ENCODE measurements at regions not wholly inside any gene's neighbourhood (a gene's known extent, or its start where the extent isn't known, plus 50 kb on each side); places are given as distances from the start of the nearest gene placed in this dataset.

- no peaks in the 10 kb centered on the region for H3K27me3 ChIP-seq (replicated peaks; ENCODE audit: insufficient read depth, low read depth, low read length, poor library complexity)
- H3K4me3 ChIP-seq (ENCODE audit: low read depth, low read length, poor library complexity, severe bottlenecking): no peak overlapping the region
- H3K4me1 ChIP-seq (ENCODE audit: insufficient read depth, low read length, poor library complexity, severe bottlenecking): no peaks in the 10 kb centered on the region
- POLR2A ChIA-PET (ENCODE audit: low non-redundant PET): no interaction called here
- CTCF ChIA-PET: no interaction called here
- intact Hi-C loops (cut with micrococcal nuclease; ENCODE audit: unreplicated experiment): no loop called here
- no TSS peak for BruUV-seq (replicated peaks)
- no peak for TF ChIP-seq CTCF (conservative IDR thresholded peaks at IDR 0.05; ENCODE audit: low read depth, low read length)
- no peak for DNase-seq (ENCODE audit: low spot score)
- no peaks in the 10 kb centered on the region for H3K36me3 ChIP-seq (ENCODE audit: insufficient read depth, low read length, poor library complexity, severe bottlenecking)
- no peaks in the 10 kb centered on the region for H3K9me3 ChIP-seq (ENCODE audit: low read depth, low read length, poor library complexity, severe bottlenecking)
- no peak overlapping the region for H3K27ac ChIP-seq (ENCODE audit: low read depth, low read length, poor library complexity, severe bottlenecking)
These were observed 183.1 kb downstream of the TMEM121 start for GRCh38 chr14:105709281-105710118.

DNA sequence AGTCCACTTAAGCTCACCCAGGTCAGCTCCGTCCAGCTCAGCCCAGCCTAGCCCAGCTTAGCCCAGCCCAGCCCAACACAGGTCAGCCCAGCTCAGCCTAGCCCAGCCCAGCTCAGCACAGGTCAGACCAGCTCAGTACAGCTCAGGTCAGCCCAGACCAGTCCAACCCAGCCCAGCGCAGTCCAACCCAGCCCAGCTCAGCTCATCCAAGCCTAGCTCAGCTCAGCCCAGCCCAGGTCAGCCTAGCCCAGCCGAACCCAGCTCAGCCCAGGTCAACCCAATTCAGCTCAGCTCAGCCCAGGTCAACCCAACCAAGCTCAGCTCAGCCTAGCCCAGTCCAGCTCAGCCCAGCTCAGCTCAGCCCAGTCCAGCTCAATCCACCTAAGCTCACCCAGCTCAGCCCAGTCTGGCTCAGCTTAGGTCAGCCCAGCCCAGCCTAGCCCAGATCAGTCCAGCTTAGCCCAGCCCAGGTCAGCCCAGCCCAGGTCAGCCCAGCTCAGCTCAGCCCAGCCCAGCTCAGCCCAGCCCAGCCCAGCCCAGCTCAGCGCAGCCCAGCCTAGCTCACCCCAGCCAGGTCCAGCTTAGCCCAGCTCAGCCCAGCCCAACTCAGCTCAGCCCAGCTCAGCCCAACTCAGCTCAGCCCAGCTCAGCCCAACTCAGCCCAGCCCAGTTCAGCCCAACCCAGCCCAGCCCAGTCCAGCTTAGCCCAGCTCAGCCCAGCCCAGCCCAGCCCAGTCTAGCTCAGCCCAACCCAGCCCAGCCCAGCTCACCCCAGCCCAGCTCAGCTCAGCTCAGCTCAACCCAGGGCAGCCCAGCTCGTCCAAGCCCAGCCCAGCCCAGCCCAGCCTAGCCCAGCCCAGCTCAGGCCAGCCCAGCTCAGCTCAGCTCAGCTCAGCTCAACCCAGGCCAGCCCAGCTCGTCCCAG lies 184.0 kb downstream of the TMEM121 start:
- no TSS peak for BruUV-seq (replicated peaks)
- CTCF ChIA-PET: no interaction called here
- DNase-seq (ENCODE audit: low spot score): no peak
- intact Hi-C loops (cut with micrococcal nuclease; ENCODE audit: unreplicated experiment): no loop called here
- H3K27me3 ChIP-seq (replicated peaks; ENCODE audit: insufficient read depth, low read depth, low read length, poor library complexity): no peaks in the 10 kb centered on the region
- H3K4me3 ChIP-seq (ENCODE audit: low read depth, low read length, poor library complexity, severe bottlenecking): no peak overlapping the region
- H3K4me1 ChIP-seq (ENCODE audit: insufficient read depth, low read length, poor library complexity, severe bottlenecking): no peaks in the 10 kb centered on the region
- no peaks in the 10 kb centered on the region for H3K9me3 ChIP-seq (ENCODE audit: low read depth, low read length, poor library complexity, severe bottlenecking)
- H3K36me3 ChIP-seq (ENCODE audit: insufficient read depth, low read length, poor library complexity, severe bottlenecking): no peaks in the 10 kb centered on the region
- H3K27ac ChIP-seq (ENCODE audit: low read depth, low read length, poor library complexity, severe bottlenecking): no peak overlapping the region
- no peak for TF ChIP-seq CTCF (conservative IDR thresholded peaks at IDR 0.05; ENCODE audit: low read depth, low read length)
- no peak for TF ChIP-seq EZH2 (IDR thresholded peaks at IDR 0.05; ENCODE audit: borderline replicate concordance, low read depth, low read length, poor library complexity, severe bottlenecking)
- POLR2A ChIA-PET (ENCODE audit: low non-redundant PET): no interaction called here

- Histone ChIP-seq H3K4me3 (ENCODE audit: low read depth, low read length, poor library complexity, severe bottlenecking) (no peak overlapping the region), H3K27me3 (replicated peaks; ENCODE audit: insufficient read depth, low read depth, low read length, poor library complexity) (no peaks in the 10 kb centered on the region), H3K9me3 (ENCODE audit: low read depth, low read length, poor library complexity, severe bottlenecking) (no peaks in the 10 kb centered on the region), H3K4me1 (ENCODE audit: insufficient read depth, low read length, poor library complexity, severe bottlenecking) (no peaks in the 10 kb centered on the region), H3K36me3 (ENCODE audit: insufficient read depth, low read length, poor library complexity, severe bottlenecking) (no peaks in the 10 kb centered on the region), H3K27ac (ENCODE audit: low read depth, low read length, poor library complexity, severe bottlenecking) (no peak overlapping the region)
- BruUV-seq (replicated peaks): no TSS peak
- TF ChIP-seq EZH2 (IDR thresholded peaks at IDR 0.05; ENCODE audit: borderline replicate concordance, low read depth, low read length, poor library complexity, severe bottlenecking) (no peak), CTCF (conservative IDR thresholded peaks at IDR 0.05; ENCODE audit: low read depth, low read length) (no peak)
- POLR2A ChIA-PET (ENCODE audit: low non-redundant PET): no interaction called here
- DNase-seq (ENCODE audit: low spot score): no peak
- CTCF ChIA-PET: no interaction called here
- intact Hi-C loops (cut with micrococcal nuclease; ENCODE audit: unreplicated experiment): no loop called here
These were observed 184.7 kb downstream of the TMEM121 start for GRCh38 chr14:105711044-105711620.
